H9 (cell line): ENCODE measurements at regions not wholly inside any gene's neighbourhood (a gene's known extent, or its start where the extent isn't known, plus 50 kb on each side); places are given as distances from the start of the nearest gene placed in this dataset.

Experiments
- DNase-seq: peaks from one replicate; pipeline ENCODE4 v3.0.0-alpha.2; 2017
- H2AFZ ChIP-seq: one replicate; pipeline ENCODE4 v1.6.1; 2013; ENCODE audit warnings: mild to moderate bottlenecking, low read length, control low read depth, moderate library complexity
- H2AK5ac ChIP-seq: 2 replicates; pipeline ENCODE4 v1.6.1; 2013; ENCODE audit warnings: low read length, control low read depth, mixed read lengths; ENCODE audit not compliant: insufficient read length
- H2BK120ac ChIP-seq: one replicate; pipeline ENCODE4 v1.6.1; 2013; ENCODE audit warnings: low read depth, mild to moderate bottlenecking, low read length, control low read depth, inconsistent platforms; ENCODE audit not compliant: poor library complexity, severe bottlenecking
- H2BK12ac ChIP-seq: 2 replicates; pipeline ENCODE4 v1.6.1; 2013; ENCODE audit warnings: low read length, control low read depth, mixed read lengths, low read depth; ENCODE audit not compliant: insufficient read length
- H2BK15ac ChIP-seq: 2 replicates; pipeline ENCODE4 v1.6.1; 2013; ENCODE audit warnings: low read depth, low read length, control low read depth
- H2BK20ac ChIP-seq: one replicate; pipeline ENCODE4 v1.6.1; 2013; ENCODE audit warnings: low read depth, mild to moderate bottlenecking, low read length, control low read depth, inconsistent platforms; ENCODE audit not compliant: poor library complexity, severe bottlenecking
- H2BK5ac ChIP-seq: 2 replicates; pipeline ENCODE4 v1.6.1; 2013; ENCODE audit warnings: low read length, control low read depth, mixed read lengths; ENCODE audit not compliant: insufficient read length
- H3K14ac ChIP-seq: 2 replicates; pipeline ENCODE4 v1.6.1; 2013; ENCODE audit warnings: low read length, control low read depth; ENCODE audit not compliant: insufficient read depth
- H3K18ac ChIP-seq: 2 replicates; pipeline ENCODE4 v1.6.1; 2013; ENCODE audit warnings: low read depth, mild to moderate bottlenecking, mixed read lengths, low read length, control low read depth; ENCODE audit not compliant: insufficient read length
- H3K23ac ChIP-seq: 2 replicates; pipeline ENCODE4 v1.6.1; 2013; ENCODE audit warnings: low read length, control low read depth, mixed read lengths, low read depth; ENCODE audit not compliant: insufficient read length
- H3K23me2 ChIP-seq: 2 replicates; pipeline ENCODE4 v1.6.1; 2013; ENCODE audit warnings: low read depth, mild to moderate bottlenecking, mixed read lengths, low read length, control low read depth; ENCODE audit not compliant: insufficient read length, poor library complexity, severe bottlenecking
- H3K27ac ChIP-seq: 2 replicates; pipeline ENCODE4 v1.5.1; 2013; ENCODE audit warnings: low read length, control low read depth, mixed read lengths, low read depth; ENCODE audit not compliant: insufficient read length
- H3K27me3 ChIP-seq: 2 replicates; pipeline ENCODE4 v1.6.1; 2013; ENCODE audit warnings: low read length, control low read depth, inconsistent platforms; ENCODE audit not compliant: insufficient read depth
- H3K4ac ChIP-seq: 2 replicates; pipeline ENCODE4 v1.6.1; 2013; ENCODE audit warnings: low read depth, mild to moderate bottlenecking, control low read depth, inconsistent platforms, low read length, moderate library complexity
- H3K4me1 ChIP-seq: 2 replicates; pipeline ENCODE4 v1.6.1; 2013; ENCODE audit warnings: low read length, control low read depth, inconsistent platforms; ENCODE audit not compliant: insufficient read depth
- H3K4me2 ChIP-seq: 2 replicates; pipeline ENCODE4 v1.6.1; 2013; ENCODE audit warnings: low read length, control low read depth, mixed read lengths; ENCODE audit not compliant: insufficient read length, insufficient read depth
- H3K56ac ChIP-seq: 2 replicates; pipeline ENCODE4 v1.6.1; 2013; ENCODE audit warnings: low read depth, mild to moderate bottlenecking, mixed read lengths, low read length, control low read depth; ENCODE audit not compliant: insufficient read length
- H3K79me1 ChIP-seq: 2 replicates; pipeline ENCODE4 v1.6.1; 2013; ENCODE audit warnings: low read depth, mild to moderate bottlenecking, moderate library complexity, low read length, control low read depth, inconsistent platforms; ENCODE audit not compliant: insufficient read depth, poor library complexity, severe bottlenecking
- H3K79me2 ChIP-seq: 2 replicates; pipeline ENCODE4 v1.6.1; 2013; ENCODE audit warnings: low read length, control low read depth, inconsistent platforms; ENCODE audit not compliant: insufficient read depth
- H3K9ac ChIP-seq: 2 replicates; pipeline ENCODE4 v1.6.1; 2013; ENCODE audit warnings: low read length, control low read depth, mixed read lengths; ENCODE audit not compliant: insufficient read length; ENCODE audit errors: extremely low read depth
- H3K9me3 ChIP-seq: one replicate; pipeline ENCODE4 v1.6.1; 2013; ENCODE audit warnings: low read depth, low read length, inconsistent platforms; ENCODE audit not compliant: control insufficient read depth
- H3T11ph ChIP-seq: one replicate; pipeline ENCODE4 v1.6.1; 2013; ENCODE audit warnings: mild to moderate bottlenecking, low read length, control low read depth, inconsistent platforms
- H4K20me1 ChIP-seq: one replicate; pipeline ENCODE4 v1.6.1; 2013; ENCODE audit not compliant: control insufficient read depth, insufficient read length, insufficient read depth
- H4K5ac ChIP-seq: 2 replicates; pipeline ENCODE4 v1.6.1; 2013; ENCODE audit warnings: low read depth, mild to moderate bottlenecking, mixed read lengths, low read length, control low read depth; ENCODE audit not compliant: insufficient read length
- H4K8ac ChIP-seq: replicated peaks from 2 replicates; pipeline ENCODE4 v1.6.1; 2013; ENCODE audit warnings: low read length, control low read depth, mixed read lengths, low read depth; ENCODE audit not compliant: insufficient read length
- H4K91ac ChIP-seq: 2 replicates; pipeline ENCODE4 v1.6.1; 2013; ENCODE audit warnings: low read depth, mild to moderate bottlenecking, moderate library complexity, mixed read lengths, low read length, control low read depth; ENCODE audit not compliant: insufficient read length
- H3K27ac Mint-ChIP-seq, 3 experiments: 2 replicates in 2 of 3; 3 replicates in 1 of 3; pipeline ENCODE4 v1.8.0; 2020 to 2021; ENCODE audit warnings: mixed read lengths in 3 of 3, mild to moderate bottlenecking in 1 of 3, moderate library complexity in 1 of 3
- H3K27me3 Mint-ChIP-seq: 2 replicates; pipeline ENCODE4 v1.8.0; 2021; ENCODE audit warnings: low read depth, mild to moderate bottlenecking, moderate library complexity, mixed read lengths
- H3K36me3 Mint-ChIP-seq, 3 experiments: 2 replicates in 2 of 3; 3 replicates in 1 of 3; pipeline ENCODE4 v1.8.0; 2020 to 2021; ENCODE audit warnings: low read depth in 3 of 3, mixed read lengths in 3 of 3; ENCODE audit not compliant: insufficient read depth in 1 of 3
- H3K4me1 Mint-ChIP-seq, 2 experiments: 2 replicates each; pipeline ENCODE4 v1.8.0; 2020; ENCODE audit warnings: mixed read lengths in 2 of 2
- H3K4me3 Mint-ChIP-seq, 2 experiments: 2 replicates in 1 of 2; 3 replicates in 1 of 2; pipeline ENCODE4 v1.8.0; 2020 to 2021; ENCODE audit warnings: mild to moderate bottlenecking in 2 of 2, mixed read lengths in 2 of 2, moderate library complexity in 1 of 2
- H3K9me3 Mint-ChIP-seq, 2 experiments: 2 replicates in 1 of 2; 3 replicates in 1 of 2; pipeline ENCODE4 v1.8.0; 2020; ENCODE audit warnings: mild to moderate bottlenecking in 2 of 2, mixed read lengths in 2 of 2, moderate library complexity in 1 of 2
- CTCF ChIP-seq: fragments of 200-600 bp; sonication (generic); conservative IDR thresholded peaks from 3 replicates; pipeline ENCODE4 v1.8.0; 2021; ENCODE audit warnings: antibody characterized with exemption, mild to moderate bottlenecking
- WGBS: extraction: QIAGEN DNeasy Blood & Tissue Kit; methylation state at CpG from one replicate; pipeline ENCODE4 v1.1.7; 2013; ENCODE audit warnings: missing lambda C conversion rate, low lambda C conversion rate, mixed read lengths; ENCODE audit not compliant: insufficient read length; ENCODE audit errors: extremely low coverage; 5-methylcytosine and 5-hydroxymethylcytosine counted together

GRCh38 chr6:165807249-165807960 is 144.4 kb upstream of the PDE10A start:
- H3K56ac ChIP-seq: no peak overlapping the region
- H3K79me1 ChIP-seq: no peaks in the 10 kb centered on the region
- Mint-ChIP-seq H3K36me3 (peaks cover 0 to 6% (median 0%) of the 10 kb centered on the region in 3 experiments; a peak in 2 of 7 replicates), H3K27me3 (peaks cover 80% of the 10 kb centered on the region), H3K27ac (no peak overlapping the region), H3K4me3 (no peak overlapping the region), H3K9me3 (peaks cover 0 to 2% of the 10 kb centered on the region in 2 experiments; a peak in 3 of 5 replicates), H3K4me1 (peaks cover 8 to 10% of the 10 kb centered on the region in 2 experiments)
- no peaks in the 10 kb centered on the region for H3K9me3 ChIP-seq
- H2AK5ac ChIP-seq: no peak overlapping the region
- no peak overlapping the region for H3K4ac ChIP-seq
- no peaks in the 10 kb centered on the region for H3K79me2 ChIP-seq
- no peak overlapping the region for H4K8ac ChIP-seq
- no peak overlapping the region for H3K27ac ChIP-seq
- H4K20me1 ChIP-seq: no peaks in the 10 kb centered on the region
- H3K18ac ChIP-seq: no peak overlapping the region
- WGBS: no CpG with 5 or more reads among the region's 10 CpGs
- no peak for TF ChIP-seq CTCF
- peaks cover 7% of the 10 kb centered on the region; the same call in 1 of the 2 replicates for H3K27me3 ChIP-seq
- peaks cover 4% of the 10 kb centered on the region for H3K23me2 ChIP-seq
- H3K4me2 ChIP-seq: no peak overlapping the region
- H3T11ph ChIP-seq: no peak overlapping the region
- H3K4me1 ChIP-seq: no peaks in the 10 kb centered on the region
- H4K91ac ChIP-seq: no peak overlapping the region
- H2BK5ac ChIP-seq: no peak overlapping the region
- no peak overlapping the region for H3K23ac ChIP-seq
- no peak overlapping the region for H2BK120ac ChIP-seq
- no peak for DNase-seq
- no peak overlapping the region for H3K9ac ChIP-seq
- H2BK20ac ChIP-seq: no peak overlapping the region
- H2BK15ac ChIP-seq: no peak overlapping the region
- H3K14ac ChIP-seq: no peak overlapping the region
- H2BK12ac ChIP-seq: no peak overlapping the region
- H4K5ac ChIP-seq: no peak overlapping the region
- no peak overlapping the region for H2AFZ ChIP-seq
